HL-60 (cell line): ENCODE measurements at regions not wholly inside any gene's neighbourhood (a gene's known extent, or its start where the extent isn't known, plus 50 kb on each side); places are given as distances from the start of the nearest gene placed in this dataset.

Experiments
- DNase-seq, 2 experiments: peaks; one replicate each; pipeline ENCODE4 v3.0.0-alpha.2; 2010 to 2020; ENCODE audit warnings: low read depth in 1 of 2, low spot score in 1 of 2
- H3K27ac ChIP-seq: fragments of 250-450 bp; sonication (Bioruptor Pico); replicated peaks from 2 replicates; pipeline ENCODE4 v1.5.1; 2020; ENCODE audit warnings: mild to moderate bottlenecking, moderate library complexity
- H3K27me3 ChIP-seq: fragments of 250-450 bp; sonication (Bioruptor Pico); 2 replicates; pipeline ENCODE4 v1.5.1; 2021; ENCODE audit warnings: mild to moderate bottlenecking, moderate library complexity; ENCODE audit not compliant: insufficient read depth, poor library complexity, severe bottlenecking
- H3K4me3 ChIP-seq: replicated peaks from 2 replicates; pipeline ENCODE4 v1.5.1; 2011; ENCODE audit warnings: mild to moderate bottlenecking, control low read depth, low read length; ENCODE audit not compliant: insufficient read depth
- CTCF ChIP-seq: IDR thresholded peaks from one replicate; pipeline ENCODE4 v1.5.1; 2011; ENCODE audit warnings: low read length, control low read depth, inconsistent platforms; ENCODE audit not compliant: insufficient read depth
- GABPA ChIP-seq: IDR thresholded peaks from 2 replicates; pipeline ENCODE4 v1.6.1; 2012; ENCODE audit warnings: low read depth
- POLR2AphosphoS5 ChIP-seq: IDR thresholded peaks from 2 replicates; pipeline ENCODE4 v1.6.1; 2012; ENCODE audit warnings: low read depth
- SPI1 ChIP-seq: IDR thresholded peaks from 2 replicates; pipeline ENCODE4 v1.6.1; 2012; ENCODE audit warnings: low read depth, mild to moderate bottlenecking, borderline replicate concordance
- TF ChIP-seq, protein P1 (sequence below): IDR thresholded peaks from 2 replicates; pipeline ENCODE4 v1.6.1; 2012; ENCODE audit warnings: low read depth; ENCODE audit not compliant: insufficient replicate concordance

DNA sequence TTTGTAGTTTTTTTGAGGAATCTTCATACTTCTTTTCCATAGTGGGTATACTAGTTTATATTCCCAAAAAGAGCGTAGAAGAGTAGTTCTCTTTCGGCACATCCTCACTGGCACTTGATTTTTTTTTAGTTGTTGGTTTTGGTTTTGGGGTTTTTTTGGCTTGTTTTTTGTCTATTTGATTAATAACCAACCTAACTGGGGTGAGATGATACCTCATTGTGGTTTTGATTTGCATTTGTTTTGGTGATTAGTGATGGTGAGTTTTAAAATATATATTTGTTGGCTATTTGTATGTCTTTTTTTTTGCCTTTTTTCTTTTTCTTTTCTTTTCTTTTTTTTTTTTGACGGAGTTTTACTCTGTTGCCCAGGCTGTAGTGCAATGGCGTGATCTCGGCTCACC, 69.7 kb upstream of the BTG1 start:
- DNase-seq: no peak
- no peak overlapping the region for H3K4me3 ChIP-seq
- no peak overlapping the region for H3K27ac ChIP-seq
- H3K27me3 ChIP-seq: no peaks in the 10 kb centered on the region
- TF ChIP-seq CTCF (no peak), GABPA (no peak), POLR2AphosphoS5 (no peak), SPI1 (no peak)
- TF ChIP-seq, protein P1, sequence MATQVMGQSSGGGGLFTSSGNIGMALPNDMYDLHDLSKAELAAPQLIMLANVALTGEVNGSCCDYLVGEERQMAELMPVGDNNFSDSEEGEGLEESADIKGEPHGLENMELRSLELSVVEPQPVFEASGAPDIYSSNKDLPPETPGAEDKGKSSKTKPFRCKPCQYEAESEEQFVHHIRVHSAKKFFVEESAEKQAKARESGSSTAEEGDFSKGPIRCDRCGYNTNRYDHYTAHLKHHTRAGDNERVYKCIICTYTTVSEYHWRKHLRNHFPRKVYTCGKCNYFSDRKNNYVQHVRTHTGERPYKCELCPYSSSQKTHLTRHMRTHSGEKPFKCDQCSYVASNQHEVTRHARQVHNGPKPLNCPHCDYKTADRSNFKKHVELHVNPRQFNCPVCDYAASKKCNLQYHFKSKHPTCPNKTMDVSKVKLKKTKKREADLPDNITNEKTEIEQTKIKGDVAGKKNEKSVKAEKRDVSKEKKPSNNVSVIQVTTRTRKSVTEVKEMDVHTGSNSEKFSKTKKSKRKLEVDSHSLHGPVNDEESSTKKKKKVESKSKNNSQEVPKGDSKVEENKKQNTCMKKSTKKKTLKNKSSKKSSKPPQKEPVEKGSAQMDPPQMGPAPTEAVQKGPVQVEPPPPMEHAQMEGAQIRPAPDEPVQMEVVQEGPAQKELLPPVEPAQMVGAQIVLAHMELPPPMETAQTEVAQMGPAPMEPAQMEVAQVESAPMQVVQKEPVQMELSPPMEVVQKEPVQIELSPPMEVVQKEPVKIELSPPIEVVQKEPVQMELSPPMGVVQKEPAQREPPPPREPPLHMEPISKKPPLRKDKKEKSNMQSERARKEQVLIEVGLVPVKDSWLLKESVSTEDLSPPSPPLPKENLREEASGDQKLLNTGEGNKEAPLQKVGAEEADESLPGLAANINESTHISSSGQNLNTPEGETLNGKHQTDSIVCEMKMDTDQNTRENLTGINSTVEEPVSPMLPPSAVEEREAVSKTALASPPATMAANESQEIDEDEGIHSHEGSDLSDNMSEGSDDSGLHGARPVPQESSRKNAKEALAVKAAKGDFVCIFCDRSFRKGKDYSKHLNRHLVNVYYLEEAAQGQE: no peak

GRCh38 chr12:92213166-92213565, 67.5 kb upstream of the BTG1 start:
- TF ChIP-seq SPI1: no peak
- TF ChIP-seq, protein P1: no peak
- DNase-seq: no peak
- Histone ChIP-seq H3K4me3 (no peak overlapping the region), H3K27ac (no peak overlapping the region), H3K27me3 (no peaks in the 10 kb centered on the region)

GRCh38 chr12:92210071-92210470, 64.4 kb upstream of the BTG1 start:
- TF ChIP-seq POLR2AphosphoS5 (no peak), GABPA (no peak)
- Histone ChIP-seq H3K27me3 (no peaks in the 10 kb centered on the region), H3K4me3 (no peak overlapping the region), H3K27ac (no peak overlapping the region)
- no peak for DNase-seq

DNA sequence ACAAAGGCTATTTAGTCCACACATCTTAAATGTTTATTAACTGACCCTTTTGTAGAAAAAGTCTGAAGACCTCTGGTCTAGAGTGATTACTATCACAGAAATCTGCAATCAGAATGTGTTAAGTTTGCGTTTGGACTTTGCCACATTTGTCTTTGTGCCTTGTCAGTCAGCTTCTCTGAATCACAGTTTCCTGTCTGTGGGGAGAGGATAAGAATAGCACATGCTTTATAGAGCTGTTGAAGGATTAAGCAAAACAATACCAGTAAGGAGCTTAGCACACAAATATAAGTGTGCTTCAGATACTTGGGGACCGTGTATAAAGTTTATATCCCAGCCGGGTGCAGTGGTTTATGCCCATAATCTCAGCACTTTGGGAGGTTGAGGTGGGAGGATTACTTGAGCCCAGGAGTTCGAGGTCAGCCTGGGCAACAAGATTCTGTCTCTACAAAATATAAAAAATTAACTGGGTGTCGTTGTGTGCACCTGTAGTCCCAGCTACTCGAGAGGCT, 63.0 kb upstream of the BTG1 start:
- no peak for DNase-seq
- H3K4me3 ChIP-seq: no peak overlapping the region
- no peaks in the 10 kb centered on the region for H3K27me3 ChIP-seq
- H3K27ac ChIP-seq: no peak overlapping the region
- TF ChIP-seq CTCF (no peak), GABPA (no peak), SPI1 (no peak), POLR2AphosphoS5 (no peak)
- TF ChIP-seq, protein P1: no peak
